Testis (tissue), 2 donors: ENCODE measurements at regions not wholly inside any gene's neighbourhood (a gene's known extent, or its start where the extent isn't known, plus 50 kb on each side); places are given as distances from the start of the nearest gene placed in this dataset.

Experiments used
- DNase-seq: peaks from one replicate; pipeline ENCODE4 v3.0.0-alpha.2; 2019
- H3K27ac ChIP-seq, 2 donors: fragments of 200-600 bp; sonication (generic); one replicate each; pipeline ENCODE4 v1.5.1; 2019
- H3K27me3 ChIP-seq: fragments of 200-600 bp; sonication (generic); one replicate; pipeline ENCODE4 v1.5.1; 2019
- H3K36me3 ChIP-seq: fragments of 200-600 bp; sonication (generic); one replicate; pipeline ENCODE4 v1.5.1; 2017; ENCODE audit warnings: low read depth; ENCODE audit errors: missing control alignments
- H3K4me1 ChIP-seq: fragments of 200-600 bp; sonication (generic); one replicate; pipeline ENCODE4 v1.5.1; 2019
- H3K4me3 ChIP-seq, 2 donors: fragments of 200-600 bp; sonication (generic); one replicate each; pipeline ENCODE4 v1.5.1; 2017 to 2019
- H3K9me3 ChIP-seq: fragments of 200-600 bp; sonication (generic); one replicate; pipeline ENCODE4 v1.5.1; 2017
- POLR2A ChIP-seq: fragments of 450-650 bp; IDR thresholded peaks from one replicate; pipeline ENCODE4 v1.6.1; 2017; ENCODE audit warnings: antibody characterized with exemption, mild to moderate bottlenecking, moderate library complexity
- WGBS, 2 donors: methylation state at CpG; one replicate each; pipeline ENCODE4 v1.1.5; 2018; 5-methylcytosine and 5-hydroxymethylcytosine counted together
- intact Hi-C: fragments of 100-400 bp; cut with DNase I; formaldehyde crosslinking; loops from one replicate; pipeline ENCODE4 v1.15.1; 2023; ENCODE audit warnings: low total_unique reads
- TF ChIP-seq, protein P1 (sequence below), 3 experiments: fragments of 450-650 bp in 2 of 3; fragments of 200-600 bp in 1 of 3; sonication (generic) in 1 of 3; IDR thresholded peaks; one replicate each; pipeline ENCODE4 v1.5.1; 2016 to 2019; ENCODE audit warnings: antibody characterized with exemption in 3 of 3, mild to moderate bottlenecking in 2 of 3, moderate library complexity in 1 of 3

DNA sequence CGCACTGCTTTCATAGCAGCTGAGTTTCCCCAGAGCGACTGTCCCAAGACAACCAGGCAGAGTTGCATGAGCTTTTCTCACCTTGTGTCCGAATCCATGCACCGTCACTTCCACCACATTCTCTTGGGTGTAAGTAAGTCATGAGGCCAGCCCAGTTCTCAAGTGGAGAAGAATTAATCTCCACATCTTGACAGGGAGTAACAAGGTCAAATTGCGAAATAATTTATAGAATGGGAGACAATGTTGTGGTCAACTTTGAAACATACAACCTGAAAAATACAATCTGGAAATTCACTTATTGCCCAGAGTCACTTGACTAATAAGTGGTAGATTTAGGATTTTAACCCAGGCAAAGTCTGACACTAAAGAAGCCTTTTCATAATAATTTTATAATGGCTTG is 123.7 kb downstream of the UFM1 start:
- H3K27me3 ChIP-seq, result no peaks in the 10 kb centered on the region
- H3K36me3 ChIP-seq, result no peaks in the 10 kb centered on the region
- no peak overlapping the region for H3K4me3 ChIP-seq
- DNase-seq, result no peak
- no peaks in the 10 kb centered on the region for H3K9me3 ChIP-seq
- no peak overlapping the region for H3K27ac ChIP-seq
- intact Hi-C loops, result no loop called here
- 71 to 74% methylated on average over 4 to 5 of the region's 5 CpGs for WGBS, 2 donors
- TF ChIP-seq, protein P1, sequence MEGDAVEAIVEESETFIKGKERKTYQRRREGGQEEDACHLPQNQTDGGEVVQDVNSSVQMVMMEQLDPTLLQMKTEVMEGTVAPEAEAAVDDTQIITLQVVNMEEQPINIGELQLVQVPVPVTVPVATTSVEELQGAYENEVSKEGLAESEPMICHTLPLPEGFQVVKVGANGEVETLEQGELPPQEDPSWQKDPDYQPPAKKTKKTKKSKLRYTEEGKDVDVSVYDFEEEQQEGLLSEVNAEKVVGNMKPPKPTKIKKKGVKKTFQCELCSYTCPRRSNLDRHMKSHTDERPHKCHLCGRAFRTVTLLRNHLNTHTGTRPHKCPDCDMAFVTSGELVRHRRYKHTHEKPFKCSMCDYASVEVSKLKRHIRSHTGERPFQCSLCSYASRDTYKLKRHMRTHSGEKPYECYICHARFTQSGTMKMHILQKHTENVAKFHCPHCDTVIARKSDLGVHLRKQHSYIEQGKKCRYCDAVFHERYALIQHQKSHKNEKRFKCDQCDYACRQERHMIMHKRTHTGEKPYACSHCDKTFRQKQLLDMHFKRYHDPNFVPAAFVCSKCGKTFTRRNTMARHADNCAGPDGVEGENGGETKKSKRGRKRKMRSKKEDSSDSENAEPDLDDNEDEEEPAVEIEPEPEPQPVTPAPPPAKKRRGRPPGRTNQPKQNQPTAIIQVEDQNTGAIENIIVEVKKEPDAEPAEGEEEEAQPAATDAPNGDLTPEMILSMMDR (IDR thresholded peaks at IDR 0.05), result no peak
- no peak for TF ChIP-seq POLR2A
- no peaks in the 10 kb centered on the region for H3K4me1 ChIP-seq

DNA sequence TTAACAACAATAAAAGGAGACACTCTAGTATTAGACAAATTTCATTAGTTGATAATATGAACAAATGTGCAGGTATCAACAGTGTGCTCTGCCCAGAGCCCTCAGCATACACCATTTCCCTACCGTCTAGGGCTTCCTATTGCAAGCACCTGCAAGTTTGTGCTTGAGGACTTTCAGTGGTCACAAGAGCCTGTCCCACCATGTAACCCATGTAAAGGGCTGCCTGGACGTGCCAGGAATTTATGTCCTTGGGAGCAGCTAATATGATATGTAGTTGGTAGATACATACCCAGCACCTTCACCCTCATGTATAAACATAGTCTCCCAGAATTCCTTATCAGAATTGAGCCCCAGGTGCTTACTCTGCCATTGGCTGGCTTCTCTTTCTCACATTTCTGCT is 128.0 kb downstream of the UFM1 start:
- 72 to 81% methylated on average over 2 of the region's 2 CpGs for WGBS, 2 donors

DNA sequence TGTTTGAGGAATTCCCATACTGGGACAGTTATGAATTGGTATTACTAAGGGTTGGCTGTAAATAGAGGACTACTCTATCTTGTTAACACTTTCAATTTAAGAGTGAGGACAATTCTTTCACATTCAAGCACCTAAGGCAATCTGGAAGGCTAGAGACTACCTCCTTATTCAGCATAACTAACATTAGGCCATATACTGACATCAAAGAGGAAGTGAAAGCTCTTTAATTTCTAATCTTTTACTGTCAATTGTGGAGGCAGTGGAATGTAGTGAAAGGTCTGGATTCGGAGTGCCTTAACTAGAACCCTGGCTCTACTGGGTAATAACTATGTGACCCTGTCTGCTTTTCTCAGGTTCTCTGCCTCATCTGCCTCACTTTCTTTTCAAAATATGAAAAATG is 134.0 kb downstream of the UFM1 start:
- TF ChIP-seq, protein P1 (IDR thresholded peaks at IDR 0.05), result no peak
- TF ChIP-seq POLR2A, result no peak
- no peak for DNase-seq
- no peak overlapping the region for H3K4me3 ChIP-seq
- H3K4me1 ChIP-seq, result no peaks in the 10 kb centered on the region
- no CpG with 5 or more reads among the region's 1 CpG for WGBS, 2 donors
- intact Hi-C loops, result no loop called here
- no peaks in the 10 kb centered on the region for H3K36me3 ChIP-seq
- H3K9me3 ChIP-seq, result no peaks in the 10 kb centered on the region
- no peaks in the 10 kb centered on the region for H3K27me3 ChIP-seq
- H3K27ac ChIP-seq, result no peak overlapping the region

More for the DNA sequence above, 128.0 kb downstream of the UFM1 start:
- no peaks in the 10 kb centered on the region for H3K36me3 ChIP-seq
- no peak overlapping the region for H3K4me3 ChIP-seq
- no peaks in the 10 kb centered on the region for H3K4me1 ChIP-seq
- TF ChIP-seq, protein P1 (IDR thresholded peaks at IDR 0.05), result no peak
- no peak for TF ChIP-seq POLR2A
- DNase-seq, result no peak
- no peaks in the 10 kb centered on the region for H3K9me3 ChIP-seq
- H3K27me3 ChIP-seq, result no peaks in the 10 kb centered on the region
- no peak overlapping the region for H3K27ac ChIP-seq
- intact Hi-C loops, result no loop called here

DNA sequence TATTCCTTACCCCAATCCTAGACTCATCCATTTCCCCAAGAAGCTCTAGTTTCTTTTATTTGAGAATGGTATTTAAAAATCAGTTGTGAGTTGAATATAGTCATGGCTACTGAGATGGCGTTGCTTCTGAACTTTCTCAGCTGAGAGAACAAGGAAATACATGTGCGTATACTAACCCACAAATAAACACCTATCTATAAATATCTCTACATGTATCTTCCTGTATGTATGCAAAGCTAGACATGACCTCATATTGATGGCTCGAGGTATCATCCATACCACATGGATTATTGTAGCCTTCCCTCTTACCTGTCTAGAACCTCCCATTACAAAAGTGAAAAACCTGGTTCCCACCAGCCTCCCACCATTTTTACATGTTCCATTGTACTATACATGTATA is 141.0 kb downstream of the UFM1 start:
- TF ChIP-seq POLR2A, result no peak
- TF ChIP-seq, protein P1 (IDR thresholded peaks at IDR 0.05), result no peak
- H3K9me3 ChIP-seq, result no peaks in the 10 kb centered on the region
- no peak overlapping the region for H3K4me3 ChIP-seq
- H3K27me3 ChIP-seq, result no peaks in the 10 kb centered on the region
- no peaks in the 10 kb centered on the region for H3K36me3 ChIP-seq
- DNase-seq, result no peak
- no peak overlapping the region for H3K27ac ChIP-seq
- intact Hi-C loops, result no loop called here
- WGBS, 2 donors, result 60 to 62% methylated on average over 3 of the region's 3 CpGs
- no peaks in the 10 kb centered on the region for H3K4me1 ChIP-seq

DNA sequence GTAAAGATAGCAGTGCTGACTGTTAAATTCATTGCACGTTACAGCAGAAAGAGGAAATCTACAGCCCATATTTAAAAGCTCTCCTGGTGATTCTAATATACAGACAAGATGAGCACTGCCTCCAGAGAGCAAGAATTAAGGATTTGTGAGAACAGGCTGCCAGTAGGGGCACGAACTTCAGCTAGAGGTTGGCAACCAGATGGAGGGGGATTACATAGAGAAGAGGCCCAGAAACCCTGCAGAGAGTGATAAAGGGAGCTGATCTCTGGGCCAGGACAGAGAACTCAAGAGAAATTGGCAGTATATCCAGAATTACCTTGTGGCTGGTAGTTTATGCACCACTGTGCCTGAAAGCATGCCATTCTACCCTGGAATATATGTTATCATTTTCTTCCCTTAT is 144.8 kb downstream of the UFM1 start:
- no peak overlapping the region for H3K4me3 ChIP-seq
- no peak for DNase-seq
- H3K27me3 ChIP-seq, result no peaks in the 10 kb centered on the region
- H3K4me1 ChIP-seq, result no peaks in the 10 kb centered on the region
- no peak overlapping the region for H3K27ac ChIP-seq
- WGBS, 2 donors, result 47 to 58% methylated on average over 2 of the region's 2 CpGs
- no peak for TF ChIP-seq POLR2A
- TF ChIP-seq, protein P1 (IDR thresholded peaks at IDR 0.05), result no peak
- H3K9me3 ChIP-seq, result no peaks in the 10 kb centered on the region
- intact Hi-C loops, result no loop called here
- no peaks in the 10 kb centered on the region for H3K36me3 ChIP-seq
